22Rv1 (cell line): ENCODE measurements at regions not wholly inside any gene's neighbourhood (a gene's known extent, or its start where the extent isn't known, plus 50 kb on each side); places are given as distances from the start of the nearest gene placed in this dataset.

ENCODE experiments used
- H3K27ac ChIP-seq: fragments of 450-650 bp; 2 replicates; pipeline ENCODE4 v1.5.1; 2017
- CTCF ChIP-seq: fragments of 450-650 bp; IDR thresholded peaks from 2 replicates; pipeline ENCODE4 v1.5.1; 2017; ENCODE audit warnings: mild to moderate bottlenecking
- ZFX ChIP-seq: fragments of 450-650 bp; IDR thresholded peaks from 2 replicates; pipeline ENCODE4 v1.6.1; 2017; ENCODE audit warnings: antibody characterized with exemption, borderline replicate concordance

DNA sequence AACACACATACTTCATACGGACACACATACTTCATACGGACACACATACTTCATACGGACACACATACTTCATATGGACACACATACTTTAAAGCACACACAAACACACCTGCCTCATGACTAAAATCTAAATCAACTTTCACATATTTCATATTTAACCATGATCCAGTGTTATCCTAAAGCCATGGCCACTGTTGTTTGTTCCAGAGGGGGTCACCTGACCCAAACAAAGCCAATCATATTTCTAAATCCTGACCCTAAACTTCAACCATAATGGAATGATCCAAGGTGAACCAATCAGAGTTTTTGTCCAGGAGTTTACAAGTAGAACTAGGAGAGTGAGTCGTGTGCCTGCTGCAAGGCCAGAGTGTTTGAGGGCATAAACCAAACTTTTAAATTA is 97.2 kb upstream of the KIT start:
- no peak overlapping the region for H3K27ac ChIP-seq
- TF ChIP-seq CTCF = no peak
- TF ChIP-seq ZFX = no peak

- no peak overlapping the region for H3K27ac ChIP-seq
- TF ChIP-seq ZFX = no peak
- TF ChIP-seq CTCF = no peak
Observed at GRCh38 chr4:54561940-54562339, 95.8 kb upstream of the KIT start.

DNA sequence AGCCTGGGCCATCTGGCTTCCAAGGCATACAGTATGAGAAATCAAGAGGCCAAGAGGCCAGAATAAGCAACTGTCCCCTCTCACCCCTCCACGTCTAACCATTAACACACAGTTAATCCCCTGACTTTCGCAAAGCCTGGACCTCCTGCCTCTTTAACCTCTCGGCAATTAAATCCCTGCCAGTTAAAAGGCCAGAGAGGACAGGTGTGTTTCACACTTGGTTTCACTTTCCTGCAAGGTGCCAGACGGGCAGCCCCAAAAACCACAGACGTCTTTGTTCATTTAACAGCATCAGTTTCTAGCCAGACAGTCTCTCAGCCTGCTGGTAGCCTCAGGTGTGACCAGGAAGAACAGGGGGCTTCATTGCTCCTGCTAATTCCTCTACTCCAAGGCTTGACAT is 91.1 kb upstream of the KIT start:
- TF ChIP-seq ZFX (no peak), CTCF (no peak)
- no peak overlapping the region for H3K27ac ChIP-seq

DNA sequence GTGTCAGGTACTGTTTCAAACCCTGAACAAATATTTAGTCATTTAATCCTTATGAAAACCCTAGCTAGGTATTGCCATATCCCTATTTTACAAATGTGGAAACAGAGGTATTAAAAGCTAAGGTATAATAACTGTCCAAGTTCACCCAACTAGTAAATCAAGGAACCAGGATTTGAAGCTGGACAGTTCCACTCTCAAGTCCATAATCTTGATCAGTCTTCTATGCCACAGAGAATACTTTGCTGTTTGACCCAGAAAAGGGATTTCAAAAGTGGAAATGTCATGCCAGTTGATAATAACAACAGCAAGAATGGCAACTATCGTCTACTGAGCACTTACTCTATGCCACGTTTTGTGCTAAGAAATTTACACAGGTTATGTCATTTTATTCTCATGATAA is 90.4 kb upstream of the KIT start:
- TF ChIP-seq CTCF = no peak
- TF ChIP-seq ZFX = no peak
- no peak overlapping the region for H3K27ac ChIP-seq

DNA sequence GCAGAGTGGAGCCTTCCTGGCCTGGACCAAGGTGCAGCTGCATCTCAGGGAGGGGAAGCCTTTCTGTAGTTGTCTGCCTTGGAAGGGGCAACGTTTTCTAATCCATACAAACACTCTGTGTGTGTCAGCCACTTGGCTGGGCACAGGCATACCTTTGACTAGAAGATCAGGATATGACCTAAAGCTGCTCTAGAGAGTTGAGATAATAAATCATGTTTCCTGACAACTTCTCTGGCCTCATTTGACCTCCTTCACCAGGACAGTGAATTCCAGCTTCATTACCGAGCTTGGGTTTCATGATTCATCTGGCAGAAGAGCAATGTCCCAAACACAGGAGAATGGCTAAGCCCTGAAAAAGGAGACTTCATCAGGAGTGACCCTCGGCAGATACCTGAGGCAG is 89.6 kb upstream of the KIT start:
- TF ChIP-seq ZFX (no peak), CTCF (no peak)
- no peak overlapping the region for H3K27ac ChIP-seq

GRCh38 chr4:54570822-54571221 is 86.9 kb upstream of the KIT start:
- no peak for TF ChIP-seq CTCF
- no peak for TF ChIP-seq ZFX
- no peak overlapping the region for H3K27ac ChIP-seq

DNA sequence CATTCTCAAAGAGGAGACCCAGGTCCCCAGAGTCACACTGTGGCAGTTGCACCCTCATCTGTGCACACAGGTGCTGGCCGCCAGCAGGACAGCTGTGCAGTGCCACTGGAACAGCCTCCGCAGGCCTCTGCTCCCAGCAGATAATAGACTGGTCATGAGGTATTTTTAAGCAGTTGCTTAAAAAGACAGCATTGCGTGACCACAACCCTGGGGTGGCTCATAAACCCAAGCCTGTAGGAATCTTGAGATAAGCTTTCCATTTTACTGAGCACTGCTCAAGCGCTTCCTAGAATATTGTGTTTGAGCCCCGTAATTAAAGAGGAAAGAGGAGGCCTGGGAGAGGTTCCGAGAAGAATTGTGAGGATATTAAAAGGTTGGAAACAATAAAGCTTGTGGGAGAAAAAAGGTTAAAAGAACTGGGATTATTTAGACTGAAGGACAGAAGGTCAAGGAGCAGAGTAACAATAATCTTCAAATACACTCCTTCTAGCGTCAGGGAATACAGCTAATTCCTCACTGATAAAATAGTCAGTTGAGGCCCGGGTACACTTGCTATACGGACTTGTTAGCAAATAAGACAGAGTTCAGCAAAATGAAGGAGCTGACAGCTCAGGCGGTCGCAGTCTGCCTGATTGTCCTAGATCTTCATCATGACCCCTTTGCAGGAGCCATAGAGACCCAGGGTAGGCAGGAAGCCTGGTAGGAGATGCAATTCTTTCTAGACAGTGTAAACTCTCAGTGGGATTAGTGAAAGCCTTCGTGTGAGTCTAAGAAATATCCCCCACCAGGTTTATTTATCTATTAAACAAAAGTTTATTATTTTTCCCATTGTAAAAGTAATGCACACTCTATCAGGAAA is 86.2 kb upstream of the KIT start:
- no peak overlapping the region for H3K27ac ChIP-seq

More for the DNA sequence above, 86.2 kb upstream of the KIT start:
- TF ChIP-seq ZFX (no peak), CTCF (no peak)
